GM12865 (cell line): ENCODE measurements at regions not wholly inside any gene's neighbourhood (a gene's known extent, or its start where the extent isn't known, plus 50 kb on each side); places are given as distances from the start of the nearest gene placed in this dataset.

Source experiments
- DNase-seq: peaks from one replicate; pipeline ENCODE4 v3.0.0; 2010; ENCODE audit warnings: low read depth
- H3K4me3 ChIP-seq: 2 replicates; pipeline ENCODE4 v1.5.1; 2011; ENCODE audit warnings: mild to moderate bottlenecking, low read depth, low read length, control low read depth
- CTCF ChIP-seq: IDR thresholded peaks from 2 replicates; pipeline ENCODE4 v1.5.1; 2011; ENCODE audit warnings: low read length, control low read depth, low read depth, inconsistent platforms; ENCODE audit not compliant: insufficient read depth; ENCODE audit errors: missing control alignments

GRCh38 chr17:420479-421175, 68.0 kb upstream of the RPH3AL start:
- no peak for DNase-seq
- H3K4me3 ChIP-seq = no peak overlapping the region
- no peak for TF ChIP-seq CTCF

- DNase-seq = no peak
- no peak overlapping the region for H3K4me3 ChIP-seq
- TF ChIP-seq CTCF = no peak
Measured at GRCh38 chr17:419073-419735, 66.6 kb upstream of the RPH3AL start.

GRCh38 chr17:418421-418751, 65.8 kb upstream of the RPH3AL start:
- no peak overlapping the region for H3K4me3 ChIP-seq
- DNase-seq = no peak
- no peak for TF ChIP-seq CTCF

- DNase-seq = no peak
- no peak for TF ChIP-seq CTCF
- H3K4me3 ChIP-seq = no peak overlapping the region
Measured at GRCh38 chr17:417691-418420, 65.2 kb upstream of the RPH3AL start.

- DNase-seq = peak; percentile 94
- TF ChIP-seq CTCF = no peak
- H3K4me3 ChIP-seq = peak overlapping the region; percentile 92
Measured at GRCh38 chr17:416293-417206, 63.9 kb upstream of the RPH3AL start.

- no peak overlapping the region for H3K4me3 ChIP-seq
- no peak for DNase-seq
- TF ChIP-seq CTCF = no peak
Measured at GRCh38 chr17:413706-414380, 61.2 kb upstream of the RPH3AL start.
